ENCODE measurements at regions not wholly inside any gene's neighbourhood (a gene's known extent, or its start where the extent isn't known, plus 50 kb on each side); places are given as distances from the start of the nearest gene placed in this dataset.

DNA sequence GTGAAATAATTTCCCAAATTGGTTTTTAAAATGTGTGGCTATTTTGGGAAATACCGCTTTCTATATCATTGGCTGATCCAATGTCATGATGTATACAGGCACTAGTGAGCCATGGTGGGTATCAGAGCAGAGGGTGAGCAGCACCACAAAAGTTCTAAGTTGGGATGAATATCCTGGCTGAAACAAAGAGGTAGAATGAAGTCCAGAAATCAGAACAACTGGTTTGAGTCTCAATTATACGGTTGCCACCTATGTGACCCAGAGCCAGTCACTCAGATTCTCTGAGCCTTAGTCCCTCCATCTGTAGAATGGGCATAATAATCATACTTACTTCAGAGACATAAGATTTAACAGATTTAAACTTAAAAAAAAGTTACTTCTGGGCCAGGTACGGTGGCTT is 172.3 kb downstream of the ZFP64 start:
- ChIA-PET CTCF (ENCODE audit: partially characterized antibody) (no interaction called here), POLR2A (ENCODE audit: partially characterized antibody) (no interaction called here)
- Histone ChIP-seq H2AFZ (ENCODE audit: low read length) (no peak overlapping the region), H3K18ac (ENCODE audit: extremely low read depth, low read length) (no peak overlapping the region), H3K56ac (replicated peaks; ENCODE audit: insufficient read length, low read depth, low read length) (no peak overlapping the region), H2BK12ac (ENCODE audit: low read depth, low read length) (no peak overlapping the region), H3K9me3 (ENCODE audit: insufficient read depth in 2 of 2, low read depth in 1 of 2, low read length in 1 of 2) (no peaks in the 10 kb centered on the region), H3K36me3 (ENCODE audit: control insufficient read depth in 2 of 4, insufficient read depth in 4 of 4, low read length in 3 of 4) (no peaks in the 10 kb centered on the region), H3K9ac (replicated peaks in 1 of 4; ENCODE audit: extremely low read depth in 1 of 4, low read depth in 3 of 4, low read length in 3 of 4) (no peak overlapping the region), H4K20me1 (replicated peaks in 1 of 2; ENCODE audit: control insufficient read depth in 1 of 2, insufficient read depth in 2 of 2, low read length in 2 of 2) (no peaks in the 10 kb centered on the region), H3K4me1 (replicated peaks in 1 of 4; ENCODE audit: control insufficient read depth in 3 of 4, insufficient read depth in 4 of 4, low read length in 3 of 4) (peaks cover 0 to 11% (median 0%) of the 10 kb centered on the region in 4 experiments; a peak in 2 of 7 replicates), H3K79me2 (ENCODE audit: control insufficient read depth in 1 of 2, insufficient read depth in 2 of 2, low read length in 2 of 2) (no peaks in the 10 kb centered on the region), H2BK20ac (ENCODE audit: low read length) (no peak overlapping the region), H3K14ac (ENCODE audit: insufficient read length) (no peak overlapping the region), H3K23me2 (ENCODE audit: low read depth, low read length) (no peaks in the 10 kb centered on the region; the same call in 1 of the 2 replicates), H3K79me1 (ENCODE audit: low read depth, low read length) (no peaks in the 10 kb centered on the region), H3K27me3 (replicated peaks in 1 of 4; ENCODE audit: control insufficient read depth in 3 of 4, extremely low read depth in 1 of 4, insufficient read depth in 3 of 4, low read length in 3 of 4) (no peaks in the 10 kb centered on the region), H2BK120ac (replicated peaks; ENCODE audit: low read depth, low read length) (no peak overlapping the region), H2AK5ac (ENCODE audit: low read depth, low read length) (no peak overlapping the region), H3K27ac (ENCODE audit: low read depth, low read length) (no peak overlapping the region), H3K4ac (replicated peaks; ENCODE audit: insufficient read length, low read depth, low read length) (no peak overlapping the region), H3K4me3 (ENCODE audit: extremely low read depth in 1 of 4, insufficient read depth in 2 of 4, low read depth in 3 of 4, low read length in 4 of 4) (no peak overlapping the region), H4K5ac (ENCODE audit: insufficient read length, low read depth, low read length) (no peak overlapping the region), H2BK5ac (ENCODE audit: low read depth, low read length) (no peak overlapping the region), H3K4me2 (ENCODE audit: insufficient read depth in 1 of 2, low read depth in 2 of 2, low read length in 2 of 2) (no peak overlapping the region), H4K8ac (ENCODE audit: extremely low read depth, insufficient read depth, low read length) (no peak overlapping the region), H3K23ac (ENCODE audit: insufficient read length) (no peak overlapping the region), H2BK15ac (ENCODE audit: low read length) (no peak overlapping the region), H4K91ac (replicated peaks; ENCODE audit: insufficient read length, low read length) (no peak overlapping the region)
- no peak for DNase-seq (ENCODE audit: low read depth in 1 of 2, low spot score in 2 of 2)
- WGBS, 2 experiments (ENCODE audit: extremely low coverage in 1 of 2, insufficient coverage in 1 of 2, insufficient read length in 1 of 2, insufficient replicate concordance in 2 of 2, low coverage in 1 of 2, low lambda C conversion rate in 2 of 2, missing lambda C conversion rate in 1 of 2): 89% methylated on average over 3 of the region's 3 CpGs; no CpG with 5 or more reads in 1 of the 2 experiments
- no peak for FAIRE-seq
- peak in 1 of 2 experiments; percentile 62; a peak in 1 of 4 replicates for TF ChIP-seq HDAC2 (IDR thresholded peaks at IDR 0.05; ENCODE audit: borderline replicate concordance in 1 of 2, low read depth in 2 of 2, low read length in 2 of 2)
- peak; percentile 95 for TF ChIP-seq KDM1A (IDR thresholded peaks at IDR 0.05; ENCODE audit: borderline replicate concordance, low read length)
- TF ChIP-seq, protein P1, sequence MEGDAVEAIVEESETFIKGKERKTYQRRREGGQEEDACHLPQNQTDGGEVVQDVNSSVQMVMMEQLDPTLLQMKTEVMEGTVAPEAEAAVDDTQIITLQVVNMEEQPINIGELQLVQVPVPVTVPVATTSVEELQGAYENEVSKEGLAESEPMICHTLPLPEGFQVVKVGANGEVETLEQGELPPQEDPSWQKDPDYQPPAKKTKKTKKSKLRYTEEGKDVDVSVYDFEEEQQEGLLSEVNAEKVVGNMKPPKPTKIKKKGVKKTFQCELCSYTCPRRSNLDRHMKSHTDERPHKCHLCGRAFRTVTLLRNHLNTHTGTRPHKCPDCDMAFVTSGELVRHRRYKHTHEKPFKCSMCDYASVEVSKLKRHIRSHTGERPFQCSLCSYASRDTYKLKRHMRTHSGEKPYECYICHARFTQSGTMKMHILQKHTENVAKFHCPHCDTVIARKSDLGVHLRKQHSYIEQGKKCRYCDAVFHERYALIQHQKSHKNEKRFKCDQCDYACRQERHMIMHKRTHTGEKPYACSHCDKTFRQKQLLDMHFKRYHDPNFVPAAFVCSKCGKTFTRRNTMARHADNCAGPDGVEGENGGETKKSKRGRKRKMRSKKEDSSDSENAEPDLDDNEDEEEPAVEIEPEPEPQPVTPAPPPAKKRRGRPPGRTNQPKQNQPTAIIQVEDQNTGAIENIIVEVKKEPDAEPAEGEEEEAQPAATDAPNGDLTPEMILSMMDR (IDR thresholded peaks at IDR 0.05; ENCODE audit: control extremely low read depth in 1 of 3, insufficient read depth in 1 of 3, low read depth in 1 of 3, low read length in 3 of 3): no peak
- TF ChIP-seq PHF8 (conservative IDR thresholded peaks at IDR 0.05; ENCODE audit: low read depth, low read length): no peak

Data from H1 (cell line).